Breast epithelium (tissue), 4 donors: ENCODE measurements at regions not wholly inside any gene's neighbourhood (a gene's known extent, or its start where the extent isn't known, plus 50 kb on each side); places are given as distances from the start of the nearest gene placed in this dataset.

Experiments used
- DNase-seq, 2 donors: peaks; one replicate each; pipeline ENCODE4 v3.0.0-alpha.2; 2019; ENCODE audit warnings: low spot score in 2 of 2
- H3K27ac ChIP-seq, 2 donors: fragments of 200-600 bp; sonication (generic) in 1 of 2; one replicate each; pipeline ENCODE4 v1.5.1; 2016 to 2019; ENCODE audit warnings: mild to moderate bottlenecking in 1 of 2
- H3K27me3 ChIP-seq, 2 donors: fragments of 200-600 bp; sonication (generic) in 1 of 2; one replicate each; pipeline versions ENCODE4 v1.5.1 to v1.6.0; 2017 to 2019; ENCODE audit warnings: control low read depth in 1 of 2, mild to moderate bottlenecking in 1 of 2
- H3K36me3 ChIP-seq: fragments of 200-600 bp; one replicate; pipeline ENCODE4 v1.5.1; 2019
- H3K4me1 ChIP-seq, 2 donors: fragments of 200-600 bp; sonication (generic); one replicate each; pipeline ENCODE4 v1.5.1; 2016 to 2019; ENCODE audit warnings: control low read depth in 1 of 2
- H3K4me3 ChIP-seq, 3 donors: fragments of 200-600 bp; sonication (generic); 1 replicate in 2 of 3; 2 replicates in 1 of 3; pipeline ENCODE4 v1.5.1; 2016 to 2019; ENCODE audit warnings: mild to moderate bottlenecking in 3 of 3, moderate library complexity in 2 of 3
- H3K9me3 ChIP-seq, 2 donors: fragments of 200-600 bp; sonication (generic) in 1 of 2; one replicate each; pipeline ENCODE4 v1.5.1; 2016 to 2019; ENCODE audit warnings: control low read depth in 1 of 2
- POLR2A ChIP-seq: fragments of 450-650 bp; IDR thresholded peaks from one replicate; pipeline ENCODE4 v1.6.1; 2016; ENCODE audit warnings: antibody characterized with exemption, mild to moderate bottlenecking, moderate library complexity
- POLR2AphosphoS5 ChIP-seq, 3 donors: sonication (generic); formaldehyde crosslinking; IDR thresholded peaks; one replicate each; pipeline ENCODE4 v1.6.1; 2017; ENCODE audit warnings: antibody characterized with exemption in 3 of 3
- intact Hi-C: fragments of 100-400 bp; cut with DNase I; formaldehyde crosslinking; loops from one replicate; pipeline ENCODE4 v1.15.1; 2023; ENCODE audit warnings: low total_unique reads
- TF ChIP-seq, protein P1 (sequence below), 3 donors: fragments of 450-650 bp; IDR thresholded peaks; one replicate each; pipeline ENCODE4 v1.5.1; 2016 to 2017; ENCODE audit warnings: antibody characterized with exemption in 3 of 3, mild to moderate bottlenecking in 3 of 3, moderate library complexity in 3 of 3

DNA sequence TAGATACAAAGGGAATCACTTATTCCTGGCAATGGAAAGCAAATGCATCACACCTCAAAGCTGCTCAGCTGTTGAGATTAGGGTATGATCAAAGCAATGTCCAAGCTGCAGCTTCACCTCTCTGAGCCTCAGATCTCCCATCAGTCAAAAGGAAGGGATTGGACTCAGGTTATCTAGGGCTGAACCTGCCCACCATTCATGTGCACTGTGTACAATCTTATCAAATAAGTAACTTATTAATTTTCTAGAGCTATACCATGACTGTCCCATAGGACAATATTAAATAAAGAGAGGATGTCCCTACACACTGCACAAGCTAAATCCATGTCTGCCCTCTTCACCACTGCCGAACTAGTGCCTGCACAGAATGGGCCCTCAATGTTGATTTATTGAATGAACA lies 127.0 kb downstream of the HSD17B3 start:
- Histone ChIP-seq H3K4me1 (no peaks in the 10 kb centered on the region), H3K27me3 (peaks cover 0 to 12% of the 10 kb centered on the region in 2 donors), H3K27ac (no peak overlapping the region), H3K4me3 (no peak overlapping the region), H3K9me3 (no peaks in the 10 kb centered on the region), H3K36me3 (no peaks in the 10 kb centered on the region)
- intact Hi-C loops, result no loop called here
- DNase-seq, result no peak
- TF ChIP-seq POLR2AphosphoS5 (IDR thresholded peaks at IDR 0.05) (no peak), POLR2A (no peak)
- TF ChIP-seq, protein P1, sequence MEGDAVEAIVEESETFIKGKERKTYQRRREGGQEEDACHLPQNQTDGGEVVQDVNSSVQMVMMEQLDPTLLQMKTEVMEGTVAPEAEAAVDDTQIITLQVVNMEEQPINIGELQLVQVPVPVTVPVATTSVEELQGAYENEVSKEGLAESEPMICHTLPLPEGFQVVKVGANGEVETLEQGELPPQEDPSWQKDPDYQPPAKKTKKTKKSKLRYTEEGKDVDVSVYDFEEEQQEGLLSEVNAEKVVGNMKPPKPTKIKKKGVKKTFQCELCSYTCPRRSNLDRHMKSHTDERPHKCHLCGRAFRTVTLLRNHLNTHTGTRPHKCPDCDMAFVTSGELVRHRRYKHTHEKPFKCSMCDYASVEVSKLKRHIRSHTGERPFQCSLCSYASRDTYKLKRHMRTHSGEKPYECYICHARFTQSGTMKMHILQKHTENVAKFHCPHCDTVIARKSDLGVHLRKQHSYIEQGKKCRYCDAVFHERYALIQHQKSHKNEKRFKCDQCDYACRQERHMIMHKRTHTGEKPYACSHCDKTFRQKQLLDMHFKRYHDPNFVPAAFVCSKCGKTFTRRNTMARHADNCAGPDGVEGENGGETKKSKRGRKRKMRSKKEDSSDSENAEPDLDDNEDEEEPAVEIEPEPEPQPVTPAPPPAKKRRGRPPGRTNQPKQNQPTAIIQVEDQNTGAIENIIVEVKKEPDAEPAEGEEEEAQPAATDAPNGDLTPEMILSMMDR (IDR thresholded peaks at IDR 0.05), result no peak

DNA sequence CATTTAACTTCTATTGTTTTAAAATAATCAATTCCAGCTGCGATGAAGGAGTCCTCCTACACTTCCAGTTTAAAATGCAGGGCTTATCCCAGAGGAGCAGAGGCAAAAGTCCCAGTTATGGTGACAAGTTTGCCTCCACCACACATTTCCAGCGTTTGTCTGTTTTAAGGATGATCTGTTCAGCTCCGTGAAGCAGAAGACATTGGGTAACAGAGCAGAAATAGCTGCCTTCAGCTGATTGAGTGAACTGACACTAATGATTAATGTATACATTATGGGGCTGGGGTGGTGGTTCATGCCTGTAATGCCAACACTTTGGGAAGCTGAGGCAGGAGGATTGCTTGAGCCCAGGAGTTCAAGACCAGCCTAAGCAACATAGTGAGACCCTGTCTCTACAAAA lies 127.6 kb downstream of the HSD17B3 start:
- Histone ChIP-seq H3K27ac (no peak overlapping the region), H3K4me1 (no peaks in the 10 kb centered on the region), H3K27me3 (peaks cover 0 to 12% of the 10 kb centered on the region in 2 donors), H3K36me3 (no peaks in the 10 kb centered on the region), H3K4me3 (no peak overlapping the region), H3K9me3 (no peaks in the 10 kb centered on the region)
- no peak for DNase-seq
- TF ChIP-seq POLR2A (no peak), POLR2AphosphoS5 (IDR thresholded peaks at IDR 0.05) (no peak)
- TF ChIP-seq, protein P1 (IDR thresholded peaks at IDR 0.05), result no peak
- intact Hi-C loops, result no loop called here

DNA sequence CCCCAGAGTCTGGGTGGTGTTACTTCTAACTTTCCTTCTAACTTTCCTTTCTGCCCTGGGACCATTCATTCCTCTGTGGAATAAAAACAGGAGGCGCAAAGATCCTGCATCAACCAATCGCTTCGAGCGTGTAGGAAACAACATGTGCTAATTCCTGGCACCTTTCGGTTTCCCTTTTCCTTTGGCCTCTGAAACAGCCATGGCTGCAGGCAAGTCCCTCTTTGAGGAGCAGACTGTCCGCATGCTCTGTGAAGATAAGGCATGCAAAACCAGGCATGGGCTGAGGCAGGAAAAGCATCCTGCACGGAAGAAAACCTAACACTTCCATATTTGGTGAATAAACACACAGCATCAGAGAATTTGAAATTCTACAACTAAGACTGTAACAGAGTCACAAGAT lies 128.3 kb downstream of the HSD17B3 start:
- DNase-seq, result no peak
- H3K9me3 ChIP-seq, result no peaks in the 10 kb centered on the region
- H3K4me1 ChIP-seq, result no peaks in the 10 kb centered on the region
- H3K4me3 ChIP-seq, result no peak overlapping the region
- H3K36me3 ChIP-seq, result no peaks in the 10 kb centered on the region
- no peak for TF ChIP-seq POLR2A
- TF ChIP-seq, protein P1 (IDR thresholded peaks at IDR 0.05), result no peak
- TF ChIP-seq POLR2AphosphoS5 (IDR thresholded peaks at IDR 0.05), result no peak
- H3K27ac ChIP-seq, result no peak overlapping the region
- intact Hi-C loops, result no loop called here
- peaks cover 0 to 10% of the 10 kb centered on the region in 2 donors for H3K27me3 ChIP-seq

DNA sequence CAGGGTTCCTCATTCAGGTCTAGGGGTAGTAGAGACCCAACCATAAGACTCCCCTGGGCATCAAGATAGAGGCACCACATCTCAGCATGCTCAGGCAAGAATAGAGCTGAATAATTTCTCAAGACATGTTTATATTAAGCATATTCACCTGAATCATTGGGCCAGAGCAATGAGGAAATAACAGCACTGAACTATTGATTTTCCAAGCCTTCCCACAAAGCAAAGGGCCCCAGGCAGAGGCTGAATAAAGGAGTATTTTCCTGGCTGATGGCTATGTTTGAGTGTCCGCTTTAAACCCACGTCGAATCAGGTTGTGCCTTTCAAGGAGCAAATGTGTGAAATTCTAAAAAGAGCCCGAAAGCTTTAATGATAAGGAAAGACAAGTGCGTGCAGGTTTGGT lies 129.2 kb downstream of the HSD17B3 start:
- TF ChIP-seq POLR2AphosphoS5 (IDR thresholded peaks at IDR 0.05), result no peak
- DNase-seq, result no peak
- H3K4me1 ChIP-seq, result no peaks in the 10 kb centered on the region
- no peaks in the 10 kb centered on the region for H3K36me3 ChIP-seq
- no peak overlapping the region for H3K27ac ChIP-seq
- no peaks in the 10 kb centered on the region for H3K9me3 ChIP-seq
- H3K27me3 ChIP-seq, result peaks cover 0 to 4% of the 10 kb centered on the region in 2 donors
- no peak overlapping the region for H3K4me3 ChIP-seq
- intact Hi-C loops, result no loop called here

DNA sequence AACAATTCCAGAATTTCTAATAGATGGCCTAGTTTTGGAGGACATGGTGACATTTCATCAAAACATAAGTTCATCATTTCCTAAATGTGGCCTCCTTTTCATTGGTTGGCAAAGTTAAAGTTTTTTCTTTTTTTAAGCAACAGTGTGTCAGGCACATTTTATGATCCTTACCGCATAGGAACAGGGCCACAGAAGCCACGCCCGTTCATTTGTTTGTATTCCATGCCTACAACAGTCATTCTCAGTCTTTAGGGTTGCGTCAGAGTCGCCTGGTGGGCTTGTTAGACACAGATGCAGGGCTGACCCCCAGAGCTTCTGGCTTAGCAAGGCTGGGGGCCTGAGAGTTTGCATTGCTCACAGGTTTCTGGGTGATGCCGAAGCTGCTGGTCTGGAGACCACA lies 130.2 kb downstream of the HSD17B3 start:
- H3K4me3 ChIP-seq, result no peak overlapping the region
- no peaks in the 10 kb centered on the region for H3K9me3 ChIP-seq
- intact Hi-C loops, result no loop called here
- H3K27me3 ChIP-seq, result peaks cover 0 to 4% of the 10 kb centered on the region in 2 donors
- H3K27ac ChIP-seq, result no peak overlapping the region
- H3K4me1 ChIP-seq, result no peaks in the 10 kb centered on the region
- no peak for DNase-seq
- no peak for TF ChIP-seq POLR2A
- no peak for TF ChIP-seq POLR2AphosphoS5 (IDR thresholded peaks at IDR 0.05)
- TF ChIP-seq, protein P1 (IDR thresholded peaks at IDR 0.05), result no peak
- H3K36me3 ChIP-seq, result no peaks in the 10 kb centered on the region

DNA sequence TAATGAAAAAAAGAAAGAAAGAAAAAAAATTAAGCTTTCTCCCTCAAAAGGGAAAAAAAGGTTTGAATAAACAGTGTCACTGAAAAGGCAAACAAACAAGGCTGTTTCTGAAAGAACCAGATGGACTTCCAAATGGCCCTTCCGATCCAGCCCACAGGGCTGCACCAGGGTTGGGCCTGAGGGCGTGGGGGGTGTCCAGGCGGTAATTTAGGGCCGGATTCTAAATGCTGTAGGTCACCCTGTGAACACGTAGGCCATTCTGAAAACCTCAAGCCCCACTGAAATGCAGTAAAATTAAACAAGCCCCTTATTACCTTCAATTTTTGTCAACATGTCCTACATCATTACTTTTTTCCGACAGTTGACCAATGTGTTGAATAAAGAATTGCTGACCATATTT lies 132.1 kb downstream of the HSD17B3 start:
- Histone ChIP-seq H3K36me3 (no peaks in the 10 kb centered on the region), H3K27me3 (peaks cover 0 to 4% of the 10 kb centered on the region in 2 donors), H3K4me3 (no peak overlapping the region), H3K4me1 (no peaks in the 10 kb centered on the region), H3K27ac (no peak overlapping the region), H3K9me3 (no peaks in the 10 kb centered on the region)
- TF ChIP-seq, protein P1 (IDR thresholded peaks at IDR 0.05), result no peak
- TF ChIP-seq POLR2A (no peak), POLR2AphosphoS5 (IDR thresholded peaks at IDR 0.05) (no peak)
- no peak for DNase-seq
- intact Hi-C loops, result no loop called here
